BE2C (cell line): ENCODE measurements at regions not wholly inside any gene's neighbourhood (a gene's known extent, or its start where the extent isn't known, plus 50 kb on each side); places are given as distances from the start of the nearest gene placed in this dataset.

Experiments used
- DNase-seq: peaks from one replicate; pipeline ENCODE4 v3.0.0-alpha.2; 2020
- H3K27me3 ChIP-seq: fragments of 250-450 bp; sonication (Bioruptor Pico); 2 replicates; pipeline ENCODE4 v1.5.1; 2020; ENCODE audit warnings: mild to moderate bottlenecking
- H3K36me3 ChIP-seq: fragments of 250-450 bp; sonication (Bioruptor Pico); 2 replicates; pipeline ENCODE4 v1.5.1; 2020; ENCODE audit warnings: mild to moderate bottlenecking
- H3K4me1 ChIP-seq: fragments of 250-450 bp; sonication (Bioruptor Pico); 2 replicates; pipeline ENCODE4 v1.5.1; 2020
- H3K4me3 ChIP-seq: 2 replicates; pipeline ENCODE4 v1.5.1; 2011; ENCODE audit warnings: low read depth, low read length
- H3K9me3 ChIP-seq: fragments of 250-450 bp; sonication (Bioruptor Pico); 2 replicates; pipeline ENCODE4 v1.5.1; 2020
- TF ChIP-seq, protein P1 (sequence below): IDR thresholded peaks from 2 replicates; pipeline ENCODE4 v1.5.1; 2012; ENCODE audit warnings: mild to moderate bottlenecking, low read depth, low read length

DNA sequence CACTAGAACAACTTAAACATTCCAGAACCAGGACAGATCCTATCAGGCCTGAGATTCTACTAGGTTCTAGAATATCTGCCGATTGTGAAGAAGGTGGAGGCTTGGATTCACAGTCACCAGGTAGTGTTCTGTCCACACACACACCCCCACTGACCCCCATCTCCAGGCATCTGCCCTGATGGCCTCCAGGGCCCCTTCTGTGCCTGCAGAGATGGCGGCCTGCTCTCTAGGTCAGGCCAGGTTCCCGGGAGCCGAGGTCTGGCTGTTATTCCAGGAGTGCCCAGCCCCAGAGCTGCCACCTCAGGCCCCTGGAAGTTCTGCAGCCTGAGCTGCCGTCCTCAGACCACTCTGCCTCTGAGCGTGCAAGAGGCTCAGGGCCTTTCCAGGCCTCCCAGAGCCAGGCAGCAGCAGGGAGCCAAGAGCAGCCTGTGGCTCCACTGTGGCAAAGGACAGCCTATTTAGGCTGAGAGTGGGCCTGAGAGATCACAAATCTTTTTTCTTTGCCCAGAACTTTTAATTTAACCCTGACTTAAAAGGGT lies 96.2 kb upstream of the ASAP2 start:
- TF ChIP-seq, protein P1, sequence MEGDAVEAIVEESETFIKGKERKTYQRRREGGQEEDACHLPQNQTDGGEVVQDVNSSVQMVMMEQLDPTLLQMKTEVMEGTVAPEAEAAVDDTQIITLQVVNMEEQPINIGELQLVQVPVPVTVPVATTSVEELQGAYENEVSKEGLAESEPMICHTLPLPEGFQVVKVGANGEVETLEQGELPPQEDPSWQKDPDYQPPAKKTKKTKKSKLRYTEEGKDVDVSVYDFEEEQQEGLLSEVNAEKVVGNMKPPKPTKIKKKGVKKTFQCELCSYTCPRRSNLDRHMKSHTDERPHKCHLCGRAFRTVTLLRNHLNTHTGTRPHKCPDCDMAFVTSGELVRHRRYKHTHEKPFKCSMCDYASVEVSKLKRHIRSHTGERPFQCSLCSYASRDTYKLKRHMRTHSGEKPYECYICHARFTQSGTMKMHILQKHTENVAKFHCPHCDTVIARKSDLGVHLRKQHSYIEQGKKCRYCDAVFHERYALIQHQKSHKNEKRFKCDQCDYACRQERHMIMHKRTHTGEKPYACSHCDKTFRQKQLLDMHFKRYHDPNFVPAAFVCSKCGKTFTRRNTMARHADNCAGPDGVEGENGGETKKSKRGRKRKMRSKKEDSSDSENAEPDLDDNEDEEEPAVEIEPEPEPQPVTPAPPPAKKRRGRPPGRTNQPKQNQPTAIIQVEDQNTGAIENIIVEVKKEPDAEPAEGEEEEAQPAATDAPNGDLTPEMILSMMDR: no peak
- Histone ChIP-seq H3K9me3 (no peaks in the 10 kb centered on the region), H3K4me1 (peaks cover 7% of the 10 kb centered on the region; the same call in 1 of the 2 replicates), H3K27me3 (no peaks in the 10 kb centered on the region), H3K4me3 (no peak overlapping the region), H3K36me3 (no peaks in the 10 kb centered on the region)
- DNase-seq: no peak

GRCh38 chr2:9109871-9110270 lies 96.7 kb upstream of the ASAP2 start:
- no peak overlapping the region for H3K4me3 ChIP-seq
- H3K36me3 ChIP-seq: no peaks in the 10 kb centered on the region
- H3K27me3 ChIP-seq: no peaks in the 10 kb centered on the region
- no peak for DNase-seq
- no peaks in the 10 kb centered on the region for H3K9me3 ChIP-seq
- H3K4me1 ChIP-seq: peaks cover 7% of the 10 kb centered on the region; the same call in 1 of the 2 replicates
- TF ChIP-seq, protein P1: no peak

DNA sequence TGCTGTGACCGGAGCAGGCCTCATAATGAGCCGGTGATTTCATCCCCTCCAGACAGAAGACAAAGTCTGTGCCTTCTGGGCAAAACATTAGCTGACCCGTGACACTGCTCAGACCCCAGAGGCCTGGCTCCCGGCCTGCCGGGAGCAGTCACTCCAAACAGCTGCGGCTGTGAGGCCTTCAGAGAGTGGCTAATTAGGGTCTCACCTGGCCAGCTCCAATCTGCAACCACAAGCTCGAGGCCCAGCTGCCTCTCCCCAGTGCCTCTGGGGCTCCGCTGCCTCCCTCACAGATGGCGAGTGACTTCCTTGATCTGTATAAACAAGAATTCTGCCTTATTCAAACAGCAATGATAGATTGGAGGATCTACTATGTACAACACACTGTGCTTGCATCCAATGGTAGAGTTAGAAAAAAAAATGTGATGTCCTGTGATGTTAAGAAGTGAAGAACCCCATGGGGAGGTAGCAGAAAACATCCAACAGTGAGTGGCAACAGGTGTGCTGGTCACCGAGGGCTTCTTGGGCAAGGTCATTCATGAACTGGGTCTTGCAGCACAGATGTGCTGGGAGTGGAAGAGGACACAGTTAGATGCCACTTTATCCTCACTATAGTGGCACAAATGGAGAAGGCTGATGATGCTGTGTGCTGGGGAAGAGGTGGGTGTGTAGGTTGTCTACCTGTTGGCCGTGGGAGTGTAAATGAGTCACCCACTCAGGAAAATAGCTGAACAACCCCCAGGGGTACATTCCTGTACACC lies 98.2 kb upstream of the ASAP2 start:
- Histone ChIP-seq H3K27me3 (no peaks in the 10 kb centered on the region), H3K36me3 (no peaks in the 10 kb centered on the region), H3K4me1 (peaks cover 7% of the 10 kb centered on the region; the same call in 1 of the 2 replicates), H3K9me3 (no peaks in the 10 kb centered on the region), H3K4me3 (no peak overlapping the region)
- no peak for DNase-seq
- TF ChIP-seq, protein P1: no peak

GRCh38 chr2:9107168-9108025 lies 99.2 kb upstream of the ASAP2 start:
- Histone ChIP-seq H3K27me3 (no peaks in the 10 kb centered on the region), H3K4me3 (no peak overlapping the region), H3K4me1 (peaks cover 6% of the 10 kb centered on the region; the same call in 1 of the 2 replicates), H3K36me3 (no peaks in the 10 kb centered on the region), H3K9me3 (no peaks in the 10 kb centered on the region)
- no peak for DNase-seq
- TF ChIP-seq, protein P1: no peak

DNA sequence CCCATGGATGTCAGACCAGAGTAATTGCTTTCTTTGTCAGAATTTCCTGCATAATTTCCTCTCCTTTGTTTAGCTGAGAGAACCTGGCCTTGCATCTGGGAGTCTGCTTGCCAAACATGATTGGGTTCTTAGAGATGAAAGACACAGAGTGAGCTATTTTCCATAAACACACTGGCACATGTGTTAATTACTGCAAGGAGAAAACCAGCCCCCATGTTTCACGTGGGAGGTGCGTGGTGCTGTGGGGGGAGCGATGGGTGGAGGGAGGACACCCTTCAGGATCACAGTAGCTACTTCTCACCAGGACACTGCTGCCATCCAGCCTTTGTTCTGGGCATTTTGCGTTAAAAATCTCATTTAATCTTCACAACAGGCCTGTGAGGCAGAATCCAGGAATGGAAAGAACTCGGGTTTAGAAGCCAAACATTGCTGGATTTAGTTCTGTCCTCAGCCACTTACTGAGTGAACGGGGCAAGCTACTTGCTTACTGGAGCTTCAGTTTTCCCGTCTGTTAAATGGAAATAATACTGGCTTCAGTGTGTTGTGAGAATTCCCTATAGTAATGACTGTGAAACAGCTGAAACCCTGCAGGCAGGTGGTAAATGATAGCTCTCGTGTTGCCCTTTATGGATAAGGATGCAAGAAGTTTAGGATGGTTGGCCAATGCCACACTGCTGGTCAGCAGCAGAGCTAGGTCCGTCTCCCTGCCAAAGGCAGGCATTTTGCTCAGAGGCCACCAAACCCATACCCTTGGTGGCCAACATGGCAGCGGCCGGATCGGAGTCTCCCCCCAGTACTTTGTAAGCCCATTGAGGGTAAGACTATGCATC lies 100.1 kb upstream of the ASAP2 start:
- TF ChIP-seq, protein P1: no peak
- DNase-seq: no peak
- Histone ChIP-seq H3K27me3 (no peaks in the 10 kb centered on the region), H3K4me1 (no peaks in the 10 kb centered on the region), H3K36me3 (no peaks in the 10 kb centered on the region), H3K9me3 (no peaks in the 10 kb centered on the region), H3K4me3 (no peak overlapping the region)
